Upper lobe of left lung (tissue), 6 donors: ENCODE measurements at regions not wholly inside any gene's neighbourhood (a gene's known extent, or its start where the extent isn't known, plus 50 kb on each side); places are given as distances from the start of the nearest gene placed in this dataset.

Experiments
- ATAC-seq, 2 donors: fragments of 200-7000 bp; cut with Tn5 transposase; one replicate each; pipeline ENCODE4 v1.9.1; 2022; ENCODE audit warnings: mild to moderate bottlenecking in 2 of 2, moderate library complexity in 2 of 2; ENCODE audit not compliant: low FRiP score in 2 of 2
- DNase-seq, 2 donors: peaks; one replicate each; pipeline ENCODE4 v3.0.0-alpha.2; 2019 to 2020
- H3K27ac ChIP-seq, 4 donors: fragments of 200-600 bp; sonication (generic); one replicate each; pipeline ENCODE4 v1.5.1; 2016 to 2019
- H3K27me3 ChIP-seq, 4 donors: fragments of 200-600 bp; sonication (generic); one replicate each; pipeline ENCODE4 v1.5.1; 2017 to 2019
- H3K36me3 ChIP-seq, 4 donors: fragments of 200-600 bp; sonication (generic); one replicate each; pipeline ENCODE4 v1.5.1; 2016 to 2019
- H3K4me1 ChIP-seq, 4 donors: fragments of 200-600 bp; sonication (generic); one replicate each; pipeline ENCODE4 v1.5.1; 2018 to 2019
- H3K4me3 ChIP-seq, 4 donors: fragments of 200-600 bp; sonication (generic); one replicate each; pipeline ENCODE4 v1.5.1; 2017 to 2019; ENCODE audit warnings: mild to moderate bottlenecking in 2 of 4, moderate library complexity in 1 of 4
- H3K9me3 ChIP-seq, 4 donors: fragments of 200-600 bp; sonication (generic); one replicate each; pipeline ENCODE4 v1.5.1; 2018 to 2019
- EP300 ChIP-seq, 4 donors: sonication (generic); formaldehyde crosslinking; IDR thresholded peaks; one replicate each; pipeline ENCODE4 v1.5.1; 2017; ENCODE audit warnings: antibody characterized with exemption in 4 of 4, control low read depth in 2 of 4
- POLR2A ChIP-seq, 4 donors: fragments of 450-650 bp; IDR thresholded peaks; one replicate each; pipeline ENCODE4 v1.5.1; 2016 to 2017; ENCODE audit warnings: antibody characterized with exemption in 4 of 4, mild to moderate bottlenecking in 2 of 4
- POLR2AphosphoS5 ChIP-seq, 2 donors: sonication (generic); formaldehyde crosslinking; IDR thresholded peaks; one replicate each; pipeline ENCODE4 v1.5.1; 2017; ENCODE audit warnings: antibody characterized with exemption in 2 of 2
- WGBS, 2 donors: methylation state at CpG; one replicate each; pipeline ENCODE4 v1.1.5; 2017 to 2018; 5-methylcytosine and 5-hydroxymethylcytosine counted together
- TF ChIP-seq, protein P1 (sequence below), 6 experiments: fragments of 450-650 bp in 4 of 6; fragments of 200-600 bp in 2 of 6; sonication (generic) in 2 of 6; IDR thresholded peaks; one replicate each; pipeline ENCODE4 v1.5.1; 2016 to 2019; ENCODE audit warnings: antibody characterized with exemption in 6 of 6
- donor health status: DM: no; HTN: no; CAD: no; lungs with moderate emphysema.
- donor health status: DM: no; HTN: yes; CAD: no; lungs with severe emphysema.

DNA sequence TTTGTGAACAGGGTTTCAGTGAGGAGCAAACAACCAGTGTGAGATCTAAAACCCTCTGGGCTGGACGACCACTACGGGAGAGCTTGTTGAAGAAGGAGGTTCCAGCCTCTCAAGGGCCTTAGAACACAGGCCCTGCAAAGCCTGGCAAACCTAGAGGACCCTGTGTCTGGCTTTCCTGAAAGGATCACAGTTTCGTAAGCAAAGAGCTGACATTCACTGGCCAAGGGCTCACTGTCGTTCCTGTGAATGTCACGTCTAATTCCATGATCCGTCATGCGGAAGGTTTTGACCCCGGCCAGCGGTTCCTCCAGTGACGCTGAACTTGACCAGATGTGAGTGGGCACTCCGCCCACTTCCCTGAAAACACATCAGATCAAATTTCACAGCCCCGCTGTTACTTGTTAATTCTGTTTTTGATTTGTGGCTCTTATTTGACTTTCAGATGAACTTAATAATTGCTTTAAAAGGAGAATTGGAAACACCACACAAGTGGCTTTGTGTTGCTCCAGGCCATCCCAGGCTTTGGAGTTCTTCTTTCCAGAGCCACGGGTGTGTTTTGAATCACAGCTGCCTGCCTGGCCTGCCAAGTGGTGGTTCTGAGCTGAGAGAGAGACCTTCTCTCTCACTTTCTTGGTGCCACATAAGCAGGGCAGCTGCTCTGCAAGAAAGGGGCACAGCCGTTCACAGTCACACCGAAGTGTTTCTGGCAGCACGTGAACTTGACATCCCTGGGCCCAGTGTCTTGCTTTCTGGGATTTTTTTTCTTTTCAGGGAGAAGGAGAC is 308.4 kb downstream of the NDUFA10 start:
- ATAC-seq: peak in 1 of 2 donors; percentile 16
- 64 to 66% methylated on average over 14 to 16 of the region's 16 CpGs for WGBS, 2 donors

GRCh38 chr2:239716009-239716408 is 309.1 kb downstream of the NDUFA10 start:
- Histone ChIP-seq H3K27me3 (no peaks in the 10 kb centered on the region), H3K9me3 (peaks cover 0 to 4% (median 2%) of the 10 kb centered on the region in 4 donors), H3K4me1 (no peaks in the 10 kb centered on the region), H3K4me3 (no peak overlapping the region), H3K36me3 (no peaks in the 10 kb centered on the region), H3K27ac (no peak overlapping the region)
- TF ChIP-seq POLR2A (IDR thresholded peaks at IDR 0.05) (no peak), EP300 (IDR thresholded peaks at IDR 0.05) (no peak), POLR2AphosphoS5 (IDR thresholded peaks at IDR 0.05) (no peak)
- TF ChIP-seq, protein P1, sequence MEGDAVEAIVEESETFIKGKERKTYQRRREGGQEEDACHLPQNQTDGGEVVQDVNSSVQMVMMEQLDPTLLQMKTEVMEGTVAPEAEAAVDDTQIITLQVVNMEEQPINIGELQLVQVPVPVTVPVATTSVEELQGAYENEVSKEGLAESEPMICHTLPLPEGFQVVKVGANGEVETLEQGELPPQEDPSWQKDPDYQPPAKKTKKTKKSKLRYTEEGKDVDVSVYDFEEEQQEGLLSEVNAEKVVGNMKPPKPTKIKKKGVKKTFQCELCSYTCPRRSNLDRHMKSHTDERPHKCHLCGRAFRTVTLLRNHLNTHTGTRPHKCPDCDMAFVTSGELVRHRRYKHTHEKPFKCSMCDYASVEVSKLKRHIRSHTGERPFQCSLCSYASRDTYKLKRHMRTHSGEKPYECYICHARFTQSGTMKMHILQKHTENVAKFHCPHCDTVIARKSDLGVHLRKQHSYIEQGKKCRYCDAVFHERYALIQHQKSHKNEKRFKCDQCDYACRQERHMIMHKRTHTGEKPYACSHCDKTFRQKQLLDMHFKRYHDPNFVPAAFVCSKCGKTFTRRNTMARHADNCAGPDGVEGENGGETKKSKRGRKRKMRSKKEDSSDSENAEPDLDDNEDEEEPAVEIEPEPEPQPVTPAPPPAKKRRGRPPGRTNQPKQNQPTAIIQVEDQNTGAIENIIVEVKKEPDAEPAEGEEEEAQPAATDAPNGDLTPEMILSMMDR (IDR thresholded peaks at IDR 0.05): no peak
- ATAC-seq (no peak), DNase-seq (no peak)
- WGBS, 2 donors: 89 to 95% methylated on average over 6 of the region's 6 CpGs

More for the DNA sequence above, 308.4 kb downstream of the NDUFA10 start:
- Histone ChIP-seq H3K4me1 (no peaks in the 10 kb centered on the region), H3K36me3 (no peaks in the 10 kb centered on the region), H3K4me3 (no peak overlapping the region), H3K27me3 (no peaks in the 10 kb centered on the region), H3K27ac (no peak overlapping the region), H3K9me3 (peaks cover 0 to 4% (median 2%) of the 10 kb centered on the region in 4 donors)
- TF ChIP-seq POLR2AphosphoS5 (IDR thresholded peaks at IDR 0.05) (no peak), EP300 (IDR thresholded peaks at IDR 0.05) (no peak), POLR2A (IDR thresholded peaks at IDR 0.05) (no peak)
- TF ChIP-seq, protein P1 (IDR thresholded peaks at IDR 0.05): no peak
- DNase-seq: no peak

DNA sequence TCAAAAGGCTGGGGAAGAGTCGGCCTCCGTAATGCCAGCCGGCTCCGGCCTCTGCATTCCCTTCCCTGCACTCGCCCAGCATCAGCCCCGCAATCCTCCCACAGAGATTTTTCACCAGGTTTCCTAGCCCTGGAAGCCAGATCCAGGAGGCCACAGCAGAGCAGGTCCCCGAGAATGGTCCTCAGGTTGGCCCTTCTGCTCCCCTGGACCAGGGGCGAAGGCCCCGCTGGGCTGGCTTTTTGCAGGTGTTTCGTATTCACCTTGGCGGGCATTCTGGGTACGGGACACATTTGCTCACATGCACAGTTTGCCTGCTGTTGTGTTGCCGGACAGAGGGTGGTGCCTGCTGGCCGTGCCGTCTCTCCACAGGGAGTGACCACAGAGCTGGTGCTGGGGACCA is 309.5 kb downstream of the NDUFA10 start:
- WGBS, 2 donors: 94 to 98% methylated on average over 7 to 14 of the region's 15 CpGs
- TF ChIP-seq, protein P1 (IDR thresholded peaks at IDR 0.05): no peak
- DNase-seq: peak in 1 of 2 donors; percentile 57
- Histone ChIP-seq H3K27me3 (no peaks in the 10 kb centered on the region), H3K4me1 (no peaks in the 10 kb centered on the region), H3K27ac (no peak overlapping the region), H3K4me3 (no peak overlapping the region), H3K9me3 (peaks cover 0 to 4% (median 2%) of the 10 kb centered on the region in 4 donors), H3K36me3 (no peaks in the 10 kb centered on the region)
- ATAC-seq: no peak

- WGBS, 2 donors: 81 to 98% methylated on average over 6 to 7 of the region's 9 CpGs
- Histone ChIP-seq H3K4me1 (no peaks in the 10 kb centered on the region), H3K36me3 (no peaks in the 10 kb centered on the region), H3K9me3 (peaks cover 0 to 4% (median 2%) of the 10 kb centered on the region in 4 donors), H3K4me3 (no peak overlapping the region), H3K27ac (no peak overlapping the region), H3K27me3 (no peaks in the 10 kb centered on the region)
- TF ChIP-seq, protein P1 (IDR thresholded peaks at IDR 0.05): no peak
- TF ChIP-seq EP300 (IDR thresholded peaks at IDR 0.05) (no peak), POLR2A (IDR thresholded peaks at IDR 0.05) (no peak), POLR2AphosphoS5 (IDR thresholded peaks at IDR 0.05) (no peak)
- peak in 1 of 2 donors; percentile 29 for DNase-seq
- no peak for ATAC-seq
Measured at GRCh38 chr2:239715202-239715601, 309.9 kb downstream of the NDUFA10 start.

GRCh38 chr2:239714116-239714515 is 311.0 kb downstream of the NDUFA10 start:
- H3K4me3 ChIP-seq: no peak overlapping the region
- 77 to 81% methylated on average over 6 of the region's 6 CpGs for WGBS, 2 donors
- no peaks in the 10 kb centered on the region for H3K4me1 ChIP-seq
- no peak for DNase-seq
- peaks cover 0 to 4% (median 2%) of the 10 kb centered on the region in 4 donors for H3K9me3 ChIP-seq
- no peak for TF ChIP-seq POLR2AphosphoS5 (IDR thresholded peaks at IDR 0.05)
- no peak for TF ChIP-seq POLR2A (IDR thresholded peaks at IDR 0.05)
- TF ChIP-seq EP300 (IDR thresholded peaks at IDR 0.05): no peak
- TF ChIP-seq, protein P1 (IDR thresholded peaks at IDR 0.05): no peak
- no peak overlapping the region for H3K27ac ChIP-seq
- no peaks in the 10 kb centered on the region for H3K36me3 ChIP-seq
- no peak for ATAC-seq
- H3K27me3 ChIP-seq: no peaks in the 10 kb centered on the region
